ENCODE measurements at regions not wholly inside any gene's neighbourhood (a gene's known extent, or its start where the extent isn't known, plus 50 kb on each side); places are given as distances from the start of the nearest gene placed in this dataset.
"Not testable (repeated sequence)": the region's sequence is repeated elsewhere in the genome, so short reads cannot be mapped to it uniquely, and the experiment has no call there.

DNA sequence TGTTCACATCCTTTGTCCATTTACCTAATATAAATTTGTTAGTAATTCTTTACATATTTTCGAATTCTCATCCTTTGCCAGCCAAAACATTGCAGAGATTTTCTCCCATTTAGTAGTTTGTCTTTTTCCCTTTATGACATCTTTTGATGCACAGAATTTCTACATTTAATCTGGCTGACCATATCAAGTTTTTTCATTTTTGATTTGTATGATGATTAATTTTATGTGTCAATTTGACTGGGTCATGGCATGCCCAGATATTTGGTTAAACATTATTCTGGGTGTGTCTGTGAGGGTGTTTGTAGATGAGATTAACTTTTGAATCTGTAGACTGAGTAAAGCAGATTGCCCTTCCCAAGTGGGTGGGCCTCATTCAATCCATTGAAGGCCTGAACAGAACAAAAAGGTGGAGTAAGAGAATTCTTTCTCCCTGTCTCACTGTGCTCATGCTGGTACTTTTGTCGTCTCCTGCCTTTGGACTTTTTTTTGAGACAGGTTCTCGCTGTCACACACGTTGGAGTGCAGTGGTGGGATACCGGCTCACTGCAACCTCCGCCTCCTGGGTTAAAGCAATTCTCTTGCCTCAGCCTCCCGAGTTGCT lies 72.1 kb upstream of the EPB41L1 start:
- no peak for DNase-seq

DNA sequence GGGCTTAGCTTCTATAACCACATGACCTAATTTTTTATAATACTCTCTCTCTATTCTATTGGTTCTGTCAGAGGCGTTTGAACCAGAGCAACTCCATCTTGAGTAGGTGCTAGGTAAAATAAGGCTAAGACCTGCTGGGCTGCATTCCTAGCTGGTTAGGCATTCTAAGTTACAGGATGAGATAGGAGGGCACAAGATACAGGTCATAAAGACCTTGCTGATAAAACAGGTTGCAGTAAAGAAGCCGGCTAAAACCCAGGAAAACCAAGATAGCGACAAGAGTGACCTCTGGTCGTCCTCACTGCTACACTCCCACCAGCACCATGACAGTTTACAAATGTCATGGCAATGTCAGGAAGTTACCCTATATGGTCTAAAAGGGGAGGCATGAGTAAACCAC lies 71.3 kb upstream of the EPB41L1 start:
- not testable (repeated sequence) for DNase-seq

DNA sequence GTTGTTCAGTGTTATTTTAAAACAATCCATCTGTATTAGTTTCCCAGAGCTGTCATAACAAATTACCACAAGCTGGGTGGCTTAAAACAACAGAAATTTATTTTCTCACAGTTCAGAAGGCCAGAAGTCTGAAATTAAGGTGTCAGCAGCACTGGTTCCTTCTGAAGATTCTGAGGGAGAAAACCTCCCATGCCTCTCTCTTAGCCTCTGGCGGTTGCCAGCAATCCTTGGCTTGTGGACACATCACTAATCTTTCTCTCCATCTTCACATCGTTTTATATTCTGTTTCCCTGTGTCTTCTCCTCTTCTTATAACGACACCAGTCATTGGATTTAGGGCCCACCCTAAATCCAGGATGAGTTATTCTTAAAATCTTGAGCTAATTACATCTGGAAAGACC lies 70.2 kb upstream of the EPB41L1 start:
- no peak for DNase-seq

DNA sequence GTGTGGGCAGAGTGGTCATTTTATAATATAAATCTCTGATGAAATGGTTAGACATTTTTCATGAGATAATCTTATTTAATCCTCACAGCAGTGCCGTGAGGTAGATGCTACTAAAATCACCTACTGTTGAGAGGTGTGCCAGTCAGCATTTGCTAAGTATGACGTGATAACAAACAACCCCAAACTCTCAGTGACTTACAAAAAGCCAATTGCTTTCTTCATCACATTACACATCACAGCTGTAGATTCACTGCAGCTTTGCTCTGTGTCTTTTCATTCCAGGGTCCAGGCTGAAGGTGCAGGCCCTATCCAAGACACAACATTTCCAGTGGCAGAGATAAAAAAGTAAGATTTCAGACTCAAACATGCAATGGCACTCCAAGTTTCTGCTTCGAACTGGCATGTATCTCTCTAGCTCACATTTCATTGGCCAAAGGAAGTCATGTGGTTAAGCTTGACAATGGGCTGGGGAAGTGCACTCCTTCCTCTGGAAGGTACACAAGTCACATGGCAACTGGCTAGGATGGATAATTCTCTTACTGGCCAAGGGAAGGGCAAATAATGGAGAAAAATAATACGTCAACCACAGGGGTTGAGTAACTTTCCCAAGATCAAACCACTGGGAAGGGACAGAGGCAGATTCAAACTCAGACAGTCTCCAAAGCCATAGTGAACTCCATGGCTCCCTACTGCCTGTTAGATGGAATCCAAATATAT lies 69.5 kb upstream of the EPB41L1 start:
- no peak for DNase-seq

DNA sequence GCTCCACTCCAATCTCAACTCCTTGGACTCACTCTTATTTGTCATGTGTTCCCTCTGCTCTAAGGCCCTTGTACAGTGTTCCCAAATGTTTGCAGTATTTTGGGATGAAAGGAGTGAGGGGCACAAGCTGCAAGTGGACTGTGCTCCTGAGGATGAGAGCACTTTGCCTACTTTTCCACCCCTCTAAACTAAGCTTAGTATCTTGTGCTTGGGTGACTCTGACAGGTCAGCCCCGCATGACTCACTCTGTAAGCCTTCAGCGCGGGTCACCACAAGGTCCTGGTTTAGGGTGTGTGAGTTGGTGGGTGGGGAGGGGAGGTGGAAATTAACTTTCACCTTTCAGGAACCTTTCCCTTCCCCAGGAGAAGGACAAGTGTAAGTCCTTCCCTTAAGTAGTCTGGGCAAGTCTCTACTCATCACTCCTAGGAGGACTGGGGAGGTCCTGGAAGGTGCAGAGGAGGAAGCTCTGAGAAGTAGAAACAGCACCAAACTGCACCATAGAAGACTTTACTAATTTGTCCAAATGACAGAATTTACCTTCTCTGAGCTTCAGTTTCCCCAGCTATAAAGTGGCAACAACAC lies 68.8 kb upstream of the EPB41L1 start:
- DNase-seq: no peak

DNA sequence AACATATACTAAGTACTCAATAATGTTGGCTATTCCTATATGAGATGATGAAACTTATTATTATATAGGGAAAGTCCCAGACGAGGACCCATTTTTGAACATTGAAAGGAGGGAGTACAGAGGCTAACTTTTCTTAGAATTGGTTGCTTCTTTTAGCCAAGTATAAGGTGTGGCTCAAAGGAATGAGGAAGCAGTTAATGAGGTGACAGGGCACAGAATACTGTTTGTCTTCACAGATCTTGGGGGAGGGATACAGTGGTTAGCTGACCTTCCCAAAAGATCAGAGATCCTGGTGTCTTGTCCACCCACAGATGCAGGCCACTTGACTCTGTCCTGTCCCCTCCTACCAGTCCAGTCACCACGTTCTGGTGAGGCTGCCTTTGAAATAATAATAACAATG lies 67.8 kb upstream of the EPB41L1 start:
- no peak for DNase-seq

DNA sequence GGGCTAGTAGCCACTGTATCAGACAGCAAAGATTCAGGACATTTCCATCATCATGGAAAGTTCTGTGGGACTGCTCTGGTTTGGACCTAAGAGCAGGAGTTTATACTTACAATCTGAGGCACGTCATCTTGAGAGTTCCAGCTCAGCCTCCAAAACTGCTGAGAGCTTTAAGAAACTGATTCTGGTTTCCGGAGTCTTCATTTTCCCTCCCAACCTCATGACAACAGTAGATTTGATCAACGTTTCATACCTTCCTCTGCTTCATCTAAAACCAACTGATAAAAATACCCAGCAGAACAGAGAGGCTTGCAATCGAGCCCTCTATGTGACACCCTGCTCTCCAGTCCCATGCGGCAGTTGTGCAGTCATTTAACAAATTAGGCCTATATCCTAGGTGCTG lies 64.3 kb upstream of the EPB41L1 start:
- DNase-seq: no peak

DNA sequence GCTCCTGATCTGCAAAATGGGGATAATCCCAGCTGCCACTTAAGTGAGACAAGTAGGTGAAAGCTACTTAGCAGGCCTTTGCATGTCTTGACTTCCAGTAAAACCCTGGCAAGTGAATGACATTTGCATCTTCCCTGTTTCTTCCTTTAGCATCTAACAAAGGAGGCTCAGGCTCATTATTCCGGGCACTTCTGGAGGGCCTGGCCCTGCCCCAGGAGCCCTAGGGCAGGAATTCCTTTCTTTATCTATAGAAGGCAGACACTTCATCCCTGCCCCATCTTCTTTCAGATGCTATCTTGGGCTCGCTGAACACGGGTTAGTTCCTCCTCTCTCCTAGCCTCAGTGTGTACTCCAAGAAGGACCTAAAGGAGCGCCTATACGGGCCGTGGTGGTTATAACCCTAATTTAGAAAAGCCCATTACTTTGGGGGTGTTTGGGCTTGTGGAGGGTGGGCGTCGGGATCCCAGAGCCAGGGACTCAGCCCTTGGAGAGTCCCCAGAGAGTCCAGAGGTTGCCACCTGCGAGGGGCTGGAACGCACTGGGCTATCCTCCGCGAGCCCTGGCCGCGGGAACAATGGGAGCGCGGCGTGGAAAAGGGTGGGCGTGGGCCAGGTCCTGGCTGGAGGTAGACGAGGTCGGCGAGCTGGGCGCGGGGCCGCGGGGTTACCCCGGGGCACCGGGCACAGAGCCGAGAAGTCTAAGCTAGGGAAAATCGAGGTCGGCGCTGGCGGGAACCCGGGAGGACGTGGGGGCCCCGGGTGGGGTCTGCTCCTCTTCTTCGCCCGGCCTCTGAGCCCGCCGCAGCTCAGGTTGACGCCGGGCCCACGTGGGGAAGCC lies 62.8 kb upstream of the EPB41L1 start:
- peak; percentile 68 for DNase-seq

DNA sequence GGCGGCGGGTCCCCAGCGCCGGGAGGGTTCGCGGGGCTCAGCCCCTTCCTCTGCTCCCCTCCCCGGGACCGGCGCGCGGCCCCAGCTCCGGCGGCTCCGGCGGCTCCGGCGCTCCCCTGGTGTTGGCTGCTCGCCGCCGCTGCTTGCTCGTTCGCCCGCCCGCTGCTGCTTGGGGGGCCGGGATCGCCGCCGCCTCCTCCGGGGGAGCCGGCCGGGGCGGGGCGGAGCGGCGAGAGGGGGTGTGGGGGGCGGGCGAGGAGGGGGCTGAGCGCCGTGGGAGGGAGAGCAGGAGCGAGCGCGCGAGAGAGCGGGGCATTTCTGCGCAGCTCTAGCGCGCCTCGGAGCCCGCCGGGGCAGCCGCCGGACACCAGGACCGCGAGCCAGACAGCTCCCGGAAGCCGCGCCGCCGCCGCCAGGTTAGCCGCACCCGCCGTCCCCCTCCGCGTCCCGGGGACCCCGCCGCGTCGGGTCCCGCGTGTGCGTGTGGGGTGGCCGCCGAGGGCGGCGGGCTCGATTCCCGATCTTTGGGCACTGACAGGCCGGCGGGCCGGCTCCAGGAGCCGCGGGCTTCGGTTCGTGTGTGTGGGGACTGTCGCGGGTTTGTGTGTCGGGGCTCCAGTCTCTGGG lies 62.0 kb upstream of the EPB41L1 start:
- peak; percentile 63 for DNase-seq

DNA sequence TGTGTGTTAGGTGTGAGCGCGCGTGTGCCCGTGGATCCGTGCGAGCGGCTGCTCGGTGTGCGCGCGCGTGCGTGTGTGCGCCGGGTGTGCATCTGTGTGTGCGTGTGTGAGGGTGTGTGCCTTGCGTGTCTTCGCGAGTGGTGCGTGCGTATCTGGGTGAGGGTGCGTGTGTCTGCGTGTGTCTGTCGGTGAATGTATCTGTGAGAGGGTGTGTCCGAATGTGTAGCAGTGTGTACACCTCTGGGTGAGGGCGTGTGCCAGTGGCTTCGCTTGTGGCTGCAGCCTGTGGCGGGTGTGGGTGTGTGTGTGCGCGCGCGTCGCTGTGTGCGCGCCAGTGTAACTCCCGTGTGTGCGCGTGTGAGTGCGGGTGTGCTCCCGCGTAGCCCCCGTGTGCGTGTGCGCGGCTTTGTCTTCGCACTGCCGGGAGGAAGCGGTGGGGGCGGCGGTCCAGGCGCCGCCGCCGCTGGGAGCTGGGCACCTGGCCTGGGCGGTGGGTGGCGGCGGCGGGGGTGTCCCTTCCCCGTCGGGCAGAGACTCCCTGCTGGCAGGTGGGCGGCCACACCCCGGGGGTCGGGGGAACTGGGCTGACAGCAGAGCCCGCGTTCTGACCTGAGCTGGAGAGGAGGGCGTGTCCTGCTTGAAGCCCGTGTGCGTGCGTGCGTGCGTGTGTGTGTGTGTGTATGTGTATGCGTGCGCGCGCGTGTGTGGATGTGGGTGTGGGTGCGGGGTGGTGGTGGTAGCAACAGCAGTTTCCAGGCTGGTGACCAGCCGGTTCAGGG lies 61.3 kb upstream of the EPB41L1 start:
- peak; percentile 72 for DNase-seq

DNA sequence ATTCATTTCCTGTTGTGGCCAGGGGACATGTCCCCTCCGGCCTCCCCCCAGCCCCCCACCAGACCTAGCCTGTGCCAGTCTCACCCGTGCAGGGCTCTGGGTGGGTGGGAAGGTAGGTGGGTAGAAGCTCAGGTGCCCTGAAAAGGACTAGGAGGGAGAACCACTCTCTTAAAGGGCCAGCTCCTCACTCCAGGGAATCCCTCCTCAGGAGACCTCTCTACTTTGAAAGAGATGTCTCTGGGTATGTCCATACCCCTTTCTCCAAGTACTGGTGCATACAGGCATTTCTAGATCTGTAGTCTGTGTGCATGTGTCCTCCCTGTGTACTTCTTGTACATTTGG lies 60.8 kb upstream of the EPB41L1 start:
- peak; percentile 46 for DNase-seq

DNA sequence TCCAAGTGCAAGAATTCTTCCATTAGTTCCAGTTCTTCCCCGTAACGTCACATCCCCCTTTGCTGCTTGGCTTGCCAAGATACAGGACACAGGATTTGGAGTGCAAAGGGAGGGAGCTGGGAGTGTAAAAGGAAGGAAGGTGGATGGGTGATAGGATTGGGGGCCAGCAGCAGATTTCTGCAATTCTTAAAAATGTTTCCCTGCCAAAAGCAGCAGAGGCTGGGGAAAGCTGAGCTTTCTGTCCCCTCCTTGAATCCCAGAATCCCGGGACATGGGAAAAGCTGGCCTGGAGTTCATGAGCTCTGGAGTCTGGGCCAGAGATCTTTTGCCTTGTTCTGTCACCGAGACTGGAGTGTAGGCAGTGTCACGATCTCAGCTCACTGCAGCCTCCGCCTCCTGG lies 60.0 kb upstream of the EPB41L1 start:
- DNase-seq: peak; percentile 61

DNA sequence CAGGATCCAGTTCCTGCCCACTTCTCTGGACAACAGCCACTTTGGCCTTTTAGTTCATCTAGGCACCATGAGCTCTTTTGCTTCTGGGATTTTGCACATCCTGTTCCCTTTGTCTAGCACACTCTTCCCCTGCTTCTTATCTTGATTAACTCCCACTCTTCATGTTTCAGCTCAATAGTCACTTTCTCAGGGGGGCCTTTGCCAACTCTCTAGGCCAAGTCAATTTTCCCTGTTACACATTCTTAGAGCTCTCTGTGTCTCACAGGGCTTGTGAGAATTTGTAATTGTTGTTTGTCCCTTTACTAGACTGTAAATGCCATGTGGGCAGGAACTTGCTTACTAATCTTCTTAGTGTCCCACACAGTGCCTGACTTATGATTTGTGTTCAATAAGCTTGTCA lies 58.1 kb upstream of the EPB41L1 start:
- peak; percentile 80 for DNase-seq

DNA sequence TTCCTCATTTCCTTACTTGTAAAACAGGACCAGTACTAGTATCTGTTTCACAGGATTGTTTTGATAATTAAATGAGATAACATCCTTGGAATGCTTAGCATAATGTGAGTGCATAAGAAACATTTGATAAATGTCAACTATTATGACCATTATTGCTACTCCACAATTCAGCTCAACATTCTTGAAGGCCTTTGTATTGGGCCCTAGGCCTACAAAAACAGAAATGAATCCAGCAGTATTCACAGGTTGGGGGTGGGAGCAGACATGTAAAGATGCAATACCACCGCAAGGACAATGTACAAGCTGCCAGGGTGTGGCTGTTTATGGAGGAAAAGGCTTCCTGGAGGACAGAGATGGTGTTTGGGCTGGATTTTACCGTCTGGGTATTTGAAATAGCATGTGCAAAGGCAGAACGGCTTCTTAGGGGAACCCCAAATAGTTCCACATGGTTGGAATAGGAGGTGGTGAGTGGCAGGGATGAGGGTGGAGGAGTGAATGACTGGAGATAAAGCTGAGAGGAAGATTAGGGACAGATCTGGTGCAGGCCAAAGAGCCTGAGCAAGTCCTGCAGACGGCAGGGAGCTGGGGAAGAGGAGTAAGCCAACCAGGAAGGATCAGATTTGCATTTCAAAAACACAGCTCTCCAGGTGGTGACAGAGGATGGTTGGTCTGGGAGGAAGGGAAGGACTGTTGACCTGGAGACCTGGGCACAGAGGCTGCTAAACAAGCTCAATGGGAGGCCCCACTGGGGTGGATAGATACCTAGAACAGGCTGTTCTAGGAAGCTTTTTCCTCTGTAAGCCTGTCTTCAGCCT lies 57.0 kb upstream of the EPB41L1 start:
- DNase-seq: peak; percentile 82

DNA sequence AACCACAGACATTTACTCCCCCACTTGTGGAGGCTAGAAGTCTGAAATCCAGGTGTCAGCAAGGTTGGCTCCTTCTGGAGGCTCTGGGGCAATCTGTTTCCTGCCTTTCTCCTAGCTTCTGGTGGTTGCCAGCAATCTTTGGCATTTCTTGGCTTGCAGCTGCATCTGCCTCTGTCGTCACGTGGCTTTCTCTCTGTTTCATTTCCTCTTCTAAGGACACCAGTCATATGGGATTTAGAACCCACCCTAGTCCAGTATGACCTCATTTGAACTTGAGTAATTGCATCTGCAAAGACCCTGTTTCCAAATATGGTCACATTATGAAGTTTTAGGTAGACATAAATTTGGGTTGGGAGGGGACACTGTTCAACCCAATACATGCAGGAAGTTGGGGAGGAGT lies 56.2 kb upstream of the EPB41L1 start:
- peak; percentile 53 for DNase-seq

DNA sequence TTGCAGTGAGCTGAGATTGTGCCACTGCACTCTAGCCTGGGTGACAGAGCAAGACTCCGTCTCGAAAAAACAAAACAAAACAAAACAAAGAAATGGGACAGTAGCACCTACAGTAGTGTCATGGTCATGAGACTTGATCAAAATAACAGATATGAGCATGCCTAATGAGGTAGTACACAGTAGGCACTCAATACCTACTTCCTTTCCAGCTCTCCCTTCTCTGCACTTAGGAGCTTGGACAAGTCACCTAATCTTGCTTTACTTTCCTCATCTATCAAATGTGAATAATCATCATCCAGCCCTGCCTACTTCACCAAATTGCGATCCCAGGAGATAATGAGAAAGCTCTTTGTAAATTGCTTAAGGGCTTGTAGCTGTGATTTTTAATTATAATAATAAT lies 55.4 kb upstream of the EPB41L1 start:
- DNase-seq: no peak

DNA sequence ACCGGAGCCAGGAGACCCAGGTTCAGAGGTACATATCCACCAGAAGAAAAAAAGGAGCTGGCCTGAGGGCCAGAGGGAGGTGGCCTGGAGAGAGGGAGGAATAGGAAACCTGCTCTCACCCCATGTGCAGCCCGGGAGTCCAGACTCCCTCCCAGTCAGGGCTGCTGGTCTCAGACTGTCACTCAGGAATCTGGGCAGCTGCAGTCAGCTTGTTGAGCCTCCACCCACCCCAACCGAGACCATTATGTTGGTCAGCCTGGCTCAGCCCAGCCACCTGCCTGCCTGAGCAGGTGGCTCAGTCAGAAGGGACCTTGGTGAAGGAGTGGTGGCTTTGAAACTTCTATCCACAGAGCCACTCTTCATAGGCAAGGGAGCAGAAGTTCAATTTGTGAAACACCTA lies 53.3 kb upstream of the EPB41L1 start:
- peak; percentile 84 for DNase-seq

DNA sequence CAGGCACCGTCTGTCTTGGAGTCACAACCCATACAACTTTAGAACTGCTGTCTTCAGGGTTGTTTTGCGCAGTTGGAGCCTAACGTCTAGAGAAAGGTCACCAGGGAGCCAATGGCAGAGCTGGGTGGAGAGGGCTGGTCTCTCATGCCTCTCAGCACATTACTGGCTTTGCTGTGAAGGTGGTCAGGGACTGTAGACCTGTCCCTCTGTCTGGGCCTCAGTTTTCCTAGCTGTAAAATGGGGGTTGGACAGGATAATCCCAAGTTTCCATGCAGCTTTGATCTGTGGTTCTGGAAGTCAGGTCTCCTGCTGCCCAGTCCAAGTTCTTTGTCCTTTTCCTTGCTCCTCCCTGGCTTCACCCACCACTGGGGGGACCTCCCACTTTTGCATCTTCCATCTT lies 52.2 kb upstream of the EPB41L1 start:
- no peak for DNase-seq

DNA sequence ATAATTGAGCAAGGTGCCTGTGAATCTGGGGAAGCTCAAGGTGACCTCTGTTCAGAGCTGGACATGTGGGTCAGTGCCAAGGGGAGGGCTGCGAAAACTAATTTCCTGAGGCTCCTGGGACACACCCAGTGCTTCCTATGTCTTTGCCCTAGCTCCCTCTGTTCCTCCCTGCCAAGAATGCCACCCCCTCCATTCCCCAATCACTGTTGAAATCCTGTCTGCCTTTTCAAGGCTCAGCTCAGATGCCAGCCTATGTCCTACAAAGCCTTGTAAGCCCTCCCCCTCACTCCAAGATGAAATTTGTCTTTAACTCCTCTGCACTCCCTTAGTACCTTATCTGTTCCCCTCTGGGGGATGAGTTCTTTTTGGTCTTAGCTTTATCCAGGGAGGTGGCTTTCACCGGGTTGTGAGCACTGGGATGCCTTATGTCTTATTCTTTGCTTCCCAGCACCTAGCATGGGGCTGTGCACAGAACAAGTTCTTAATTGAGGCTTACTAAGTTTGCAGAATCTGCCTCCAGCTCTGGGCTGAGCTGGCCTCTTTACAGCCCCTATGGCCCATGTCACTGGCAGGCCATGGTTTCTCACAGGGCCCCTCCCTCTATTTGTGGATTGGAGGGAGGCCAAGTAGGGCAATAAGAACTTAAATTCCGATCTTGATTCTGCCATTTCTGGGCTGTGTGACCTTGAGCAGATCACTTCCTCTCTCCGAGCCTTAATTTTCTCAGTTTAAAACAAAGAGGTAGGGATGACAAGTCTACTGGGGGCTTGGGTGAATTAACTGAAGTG lies 51.5 kb upstream of the EPB41L1 start:
- DNase-seq: peak; percentile 65

DNA sequence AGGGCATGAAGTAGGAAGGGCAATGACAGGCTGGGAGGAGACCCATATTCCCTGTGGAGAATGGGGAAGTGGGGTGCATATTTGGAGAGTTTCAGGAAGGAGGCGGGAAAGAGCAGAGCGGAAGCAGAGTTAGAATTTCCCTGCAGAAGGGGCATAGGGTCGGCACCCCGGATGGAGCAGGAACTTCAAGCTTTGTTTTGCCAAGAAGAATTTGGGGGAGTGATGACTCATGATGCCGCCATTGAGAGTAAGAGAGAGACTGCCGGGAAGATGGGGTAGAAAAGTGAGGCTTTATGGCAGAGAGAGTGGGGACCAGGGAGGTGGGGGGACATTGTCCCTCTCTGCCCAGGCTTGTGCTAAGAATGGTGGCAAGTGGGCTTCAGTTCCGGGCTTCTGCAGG lies 50.3 kb upstream of the EPB41L1 start:
- no peak for DNase-seq

Data from NCI-H82 (cell line).